Epithelial cell of prostate (primary cell): ENCODE measurements at regions not wholly inside any gene's neighbourhood (a gene's known extent, or its start where the extent isn't known, plus 50 kb on each side); places are given as distances from the start of the nearest gene placed in this dataset.

Experiments
- DNase-seq: peaks from one replicate; pipeline ENCODE4 v3.0.0-alpha.2; 2011; ENCODE audit warnings: low read depth, low spot score
- H3K27ac ChIP-seq: fragments of 450-650 bp; 2 replicates; pipeline ENCODE4 v1.5.1; 2017; ENCODE audit warnings: mild to moderate bottlenecking

DNA sequence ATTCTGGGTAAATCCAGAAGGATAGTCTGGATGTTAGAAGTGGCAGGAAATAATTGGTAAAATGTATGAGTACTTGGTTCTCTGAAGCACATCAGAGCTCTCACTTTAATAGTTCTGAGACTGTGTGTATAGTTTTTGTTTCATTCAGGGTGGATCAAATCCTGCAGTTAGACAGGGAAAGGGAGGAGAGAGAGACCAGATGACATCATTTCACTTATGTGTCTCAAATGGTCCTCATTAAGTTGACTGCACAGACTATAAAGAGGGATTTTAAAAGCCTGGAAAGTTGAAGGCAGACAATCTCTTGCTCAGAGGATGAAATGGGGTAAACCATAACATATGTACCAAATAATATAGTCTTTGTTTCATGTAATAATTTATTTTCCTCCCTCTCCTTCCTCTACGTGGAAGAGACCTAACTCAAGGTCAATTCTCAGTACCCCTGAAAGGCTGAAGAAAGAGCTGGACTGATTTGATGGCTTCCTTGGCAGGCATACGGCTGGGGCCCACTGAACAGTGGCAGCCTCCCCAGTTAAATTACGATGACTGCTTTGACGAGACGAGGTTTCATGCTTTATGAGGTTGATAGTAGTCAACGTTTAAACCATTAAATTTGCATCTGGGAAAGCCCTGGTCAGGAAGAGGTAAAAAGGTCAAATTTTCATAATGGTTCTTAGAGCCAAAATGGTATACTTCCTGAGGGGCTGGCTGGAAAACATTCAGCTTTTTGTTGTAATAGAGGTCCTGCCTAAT is 395.1 kb upstream of the RPS23 start:
- no peak overlapping the region for H3K27ac ChIP-seq
- DNase-seq: no peak

GRCh38 chr5:82670692-82671091 is 392.5 kb upstream of the RPS23 start:
- H3K27ac ChIP-seq: no peak overlapping the region
- no peak for DNase-seq

DNA sequence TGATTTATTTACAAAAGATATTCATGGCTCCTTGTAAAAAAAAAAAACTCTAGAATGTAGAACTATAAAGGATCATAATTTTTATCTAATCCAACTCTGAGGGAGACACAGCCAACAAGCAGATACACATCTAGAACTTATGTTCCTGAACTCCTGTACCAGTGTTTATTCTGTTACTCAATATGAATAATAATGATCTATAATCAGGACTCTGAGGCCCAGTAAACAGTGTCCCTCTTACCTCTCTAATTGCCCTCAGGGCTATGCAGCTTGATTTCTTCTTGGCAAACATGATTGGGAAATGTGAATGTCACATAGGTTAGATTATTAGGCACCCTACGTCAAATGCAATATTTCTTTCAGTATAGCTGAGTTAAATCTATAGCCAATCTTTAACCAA is 391.6 kb upstream of the RPS23 start:
- DNase-seq: no peak
- no peak overlapping the region for H3K27ac ChIP-seq

DNA sequence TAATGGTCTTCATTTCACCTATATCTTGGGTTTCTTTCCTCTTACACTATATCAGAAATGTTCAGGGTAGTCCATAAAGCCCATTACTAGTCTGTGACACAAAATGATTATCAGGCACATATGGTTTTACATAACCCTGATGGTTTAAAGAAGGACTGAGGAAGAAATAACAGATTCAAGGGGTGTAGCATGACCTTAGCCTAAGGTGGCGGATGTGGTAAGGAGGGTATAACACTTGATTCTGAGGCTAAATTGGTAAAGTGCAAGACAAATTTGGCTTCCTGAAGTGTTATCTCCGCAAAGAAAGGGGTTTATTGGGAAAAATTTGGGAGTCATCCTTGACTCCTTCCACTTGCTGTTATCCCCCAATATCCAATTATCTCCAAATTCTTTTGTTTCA is 388.2 kb upstream of the RPS23 start:
- DNase-seq: no peak
- no peak overlapping the region for H3K27ac ChIP-seq

DNA sequence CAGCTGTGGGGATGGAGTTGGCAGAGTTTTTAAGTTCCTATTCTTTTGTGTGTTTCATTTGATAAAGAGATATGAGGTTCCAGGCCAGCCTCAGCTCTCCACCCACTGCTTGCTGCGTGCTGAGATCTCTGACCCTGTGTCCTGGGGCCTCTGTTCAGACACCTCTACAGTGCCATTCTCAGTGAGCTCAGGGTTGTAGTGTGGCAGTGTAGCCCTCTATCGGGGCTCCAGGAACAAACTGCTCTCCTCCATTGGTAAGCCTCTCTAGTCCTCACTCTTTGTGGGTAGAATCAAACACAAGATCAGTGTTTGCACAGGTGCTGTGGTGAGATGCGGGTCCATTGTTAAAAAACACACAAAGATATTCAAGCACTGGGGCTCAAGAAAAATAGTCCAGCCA is 386.6 kb upstream of the RPS23 start:
- DNase-seq: no peak
- H3K27ac ChIP-seq: no peak overlapping the region

DNA sequence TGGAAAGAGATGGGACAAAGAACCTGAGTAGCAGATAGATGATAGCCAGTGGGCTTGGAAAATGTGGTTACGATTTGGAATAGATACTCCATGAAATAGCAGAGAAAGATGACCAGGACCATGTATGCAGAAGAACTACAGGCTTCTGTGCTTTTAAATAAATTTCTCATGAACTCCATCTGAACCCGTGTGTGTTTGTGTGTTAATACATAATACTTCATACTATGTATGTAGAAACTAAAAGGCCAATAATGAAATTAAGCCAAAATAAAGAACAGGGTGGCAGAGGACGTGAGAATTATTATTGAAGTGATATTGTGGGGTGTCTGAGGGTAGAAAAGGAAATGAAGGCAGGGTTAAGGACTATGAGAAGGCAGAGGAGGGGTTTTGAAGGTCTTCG is 385.1 kb upstream of the RPS23 start:
- no peak for DNase-seq
- H3K27ac ChIP-seq: no peak overlapping the region

DNA sequence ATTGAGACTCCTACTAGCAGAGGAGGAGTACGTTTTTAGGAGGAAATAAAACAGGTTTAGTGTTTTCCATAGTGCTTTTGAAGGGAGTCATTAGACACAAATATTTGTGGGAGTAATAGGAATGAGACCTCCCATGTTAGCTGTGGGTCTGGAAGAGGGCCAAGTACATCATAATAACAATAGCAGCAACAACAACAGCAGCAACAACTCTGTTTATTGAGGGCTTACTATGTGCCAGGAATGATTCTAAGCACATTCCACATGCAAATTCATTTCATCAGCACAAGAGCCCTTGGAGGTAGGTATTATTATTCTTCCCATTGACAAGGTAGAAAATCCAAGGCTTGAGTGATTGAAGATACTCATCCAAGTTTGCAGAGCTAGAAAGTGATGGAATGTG is 384.2 kb upstream of the RPS23 start:
- H3K27ac ChIP-seq: no peak overlapping the region
- DNase-seq: no peak

- H3K27ac ChIP-seq: no peak overlapping the region
- no peak for DNase-seq
Measured at GRCh38 chr5:82661933-82662332, 383.8 kb upstream of the RPS23 start.

- DNase-seq: no peak
- no peak overlapping the region for H3K27ac ChIP-seq
Measured at GRCh38 chr5:82661462-82661861, 383.3 kb upstream of the RPS23 start.

DNA sequence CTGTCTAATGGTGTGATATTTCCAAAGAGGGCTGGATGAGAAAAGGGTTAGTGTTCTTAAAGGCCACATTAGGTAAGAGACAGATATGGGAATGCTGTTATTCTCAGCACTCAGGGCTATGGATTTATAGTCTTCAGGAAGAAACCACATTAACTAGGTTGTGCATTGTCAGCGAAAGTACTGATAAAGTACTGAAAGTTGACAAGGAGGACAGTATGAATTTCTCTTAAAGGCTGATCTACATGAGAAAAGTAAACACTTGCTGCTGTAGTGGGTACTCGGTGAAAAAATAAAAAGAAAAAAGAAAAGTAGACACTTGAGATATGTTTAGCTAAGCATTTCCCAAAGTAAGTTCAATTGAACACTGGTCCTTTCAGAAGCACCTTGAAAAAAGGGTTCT is 381.0 kb upstream of the RPS23 start:
- DNase-seq: no peak
- no peak overlapping the region for H3K27ac ChIP-seq

- H3K27ac ChIP-seq: no peak overlapping the region
- DNase-seq: no peak
Measured at GRCh38 chr5:82657033-82657699, 379.0 kb upstream of the RPS23 start.

DNA sequence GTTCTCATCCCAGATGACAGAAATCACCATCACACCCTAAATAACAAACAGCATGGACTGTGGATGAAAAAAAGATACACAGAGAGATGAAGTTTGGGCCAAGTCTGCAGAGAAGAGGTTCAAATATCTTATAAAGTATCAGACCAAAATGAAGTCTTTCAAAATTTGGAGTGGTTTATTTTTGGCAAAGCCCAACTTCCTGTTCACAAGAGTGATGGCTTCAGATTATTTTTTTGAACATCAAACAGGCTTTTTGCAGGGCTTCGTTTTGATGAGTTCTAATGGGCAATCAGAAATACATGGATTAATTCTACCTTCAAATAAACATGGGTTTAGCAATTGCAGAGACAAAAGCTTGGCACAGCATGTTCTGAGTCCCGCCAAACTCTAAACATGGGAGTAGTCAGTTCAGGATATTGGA is 378.2 kb upstream of the RPS23 start:
- no peak overlapping the region for H3K27ac ChIP-seq
- DNase-seq: no peak

- no peak for DNase-seq
- H3K27ac ChIP-seq: no peak overlapping the region
Measured at GRCh38 chr5:82655078-82655477, 376.9 kb upstream of the RPS23 start.

DNA sequence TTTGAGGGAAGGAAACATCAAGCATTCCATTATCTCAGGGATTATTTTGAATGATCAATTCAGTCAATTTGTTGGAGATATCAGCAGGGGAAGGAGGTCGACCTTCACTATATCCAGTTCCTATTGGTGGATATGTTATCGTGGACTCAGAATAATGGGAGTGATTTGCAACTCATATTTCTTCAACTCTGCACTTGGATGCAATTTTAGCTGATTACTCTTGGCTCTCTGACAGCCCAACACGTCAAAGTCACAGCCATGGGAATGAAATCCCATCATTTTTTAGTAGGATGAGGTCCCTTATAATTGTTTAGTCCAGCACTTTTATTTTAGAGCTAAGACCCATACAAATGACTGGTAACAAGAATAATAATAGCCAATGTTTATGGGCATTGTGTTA is 371.8 kb upstream of the RPS23 start:
- no peak overlapping the region for H3K27ac ChIP-seq
- no peak for DNase-seq

DNA sequence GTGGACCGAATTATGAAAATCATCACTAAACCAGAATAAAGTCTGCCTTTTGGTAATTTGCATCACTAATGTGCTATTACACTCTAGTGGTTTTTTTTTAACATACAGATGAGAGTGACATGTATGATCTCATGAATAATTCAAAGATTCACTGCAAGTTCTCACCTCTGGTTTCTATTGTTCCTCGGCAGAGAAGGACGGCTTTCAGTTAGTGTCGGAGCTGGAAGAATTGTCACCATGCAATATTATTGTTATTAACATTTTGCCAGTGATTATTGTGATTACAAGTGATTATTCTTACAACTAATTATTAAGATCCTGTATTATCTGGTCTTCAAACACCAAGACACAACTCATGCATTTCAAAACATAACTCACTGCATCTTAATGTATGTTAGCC is 366.6 kb upstream of the RPS23 start:
- H3K27ac ChIP-seq: no peak overlapping the region
- DNase-seq: no peak

DNA sequence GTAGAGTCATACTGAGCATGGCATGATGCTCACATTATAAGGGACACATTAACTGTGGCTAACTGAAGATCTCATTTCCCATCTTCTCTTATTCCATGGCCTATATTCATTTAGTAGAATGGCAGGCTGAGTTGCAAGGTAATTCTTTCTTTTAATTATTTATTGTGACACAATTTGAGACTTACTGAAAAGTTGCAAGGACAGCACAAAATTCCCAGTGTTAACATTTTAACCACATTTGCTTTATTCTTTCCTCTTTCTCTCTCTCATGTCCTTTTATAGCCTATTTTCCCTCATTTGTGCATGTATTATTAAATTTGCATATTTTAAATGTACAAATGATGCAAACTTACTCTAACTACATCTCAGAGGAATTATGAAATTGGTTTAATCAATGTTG is 366.1 kb upstream of the RPS23 start:
- no peak overlapping the region for H3K27ac ChIP-seq
- no peak for DNase-seq

- no peak for DNase-seq
- no peak overlapping the region for H3K27ac ChIP-seq
Measured at GRCh38 chr5:82642313-82642712, 364.2 kb upstream of the RPS23 start.

DNA sequence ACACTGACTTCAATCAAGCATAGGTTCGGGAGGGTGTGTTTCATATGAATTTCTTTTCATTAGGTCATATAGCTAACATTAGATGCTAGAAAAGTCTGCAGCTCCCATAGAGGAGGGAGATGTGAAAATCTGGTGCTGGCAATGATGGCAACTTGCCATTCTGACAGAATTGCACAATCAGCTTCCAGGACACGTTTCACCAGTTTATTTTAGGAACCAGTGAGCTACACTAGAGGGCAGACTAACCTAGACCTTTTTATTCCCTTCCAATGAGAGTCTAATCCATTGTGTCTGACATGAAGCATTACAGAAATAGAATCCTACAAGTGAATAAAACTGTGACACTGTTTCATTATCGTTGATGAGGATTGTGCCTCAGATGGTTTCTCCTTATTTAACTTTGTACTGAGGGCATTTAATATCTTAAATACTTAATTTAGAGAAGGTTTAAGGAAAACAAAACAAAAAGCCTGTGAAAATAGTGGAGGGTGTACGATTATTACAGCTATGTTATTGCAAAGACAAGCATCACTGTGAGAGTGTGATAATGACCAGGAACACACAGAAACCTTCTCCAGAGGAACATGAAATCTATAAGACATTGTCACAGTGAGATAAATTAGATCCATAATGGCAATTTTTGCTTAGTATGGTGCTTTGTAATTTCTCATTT is 363.3 kb upstream of the RPS23 start:
- no peak overlapping the region for H3K27ac ChIP-seq
- DNase-seq: peak; percentile 45

DNA sequence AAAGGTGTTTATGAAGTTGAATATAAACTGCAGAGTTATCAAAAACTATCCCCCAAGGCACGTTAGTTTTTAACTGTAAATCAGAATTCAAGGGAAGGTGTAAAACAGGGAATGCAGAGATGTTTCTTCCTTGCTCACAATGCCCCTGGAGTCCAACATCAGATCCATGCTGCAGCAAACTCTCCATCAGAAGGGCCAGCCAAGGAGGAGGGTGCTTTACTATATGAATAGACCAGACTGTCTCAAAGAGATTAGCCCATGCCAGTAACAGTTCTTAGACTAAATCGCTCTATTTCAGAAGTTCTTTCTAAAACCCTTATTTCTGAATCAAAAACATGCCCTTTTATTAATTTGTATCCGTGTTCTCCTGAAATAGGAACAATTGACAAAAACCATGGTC is 362.8 kb upstream of the RPS23 start:
- H3K27ac ChIP-seq: no peak overlapping the region

DNA sequence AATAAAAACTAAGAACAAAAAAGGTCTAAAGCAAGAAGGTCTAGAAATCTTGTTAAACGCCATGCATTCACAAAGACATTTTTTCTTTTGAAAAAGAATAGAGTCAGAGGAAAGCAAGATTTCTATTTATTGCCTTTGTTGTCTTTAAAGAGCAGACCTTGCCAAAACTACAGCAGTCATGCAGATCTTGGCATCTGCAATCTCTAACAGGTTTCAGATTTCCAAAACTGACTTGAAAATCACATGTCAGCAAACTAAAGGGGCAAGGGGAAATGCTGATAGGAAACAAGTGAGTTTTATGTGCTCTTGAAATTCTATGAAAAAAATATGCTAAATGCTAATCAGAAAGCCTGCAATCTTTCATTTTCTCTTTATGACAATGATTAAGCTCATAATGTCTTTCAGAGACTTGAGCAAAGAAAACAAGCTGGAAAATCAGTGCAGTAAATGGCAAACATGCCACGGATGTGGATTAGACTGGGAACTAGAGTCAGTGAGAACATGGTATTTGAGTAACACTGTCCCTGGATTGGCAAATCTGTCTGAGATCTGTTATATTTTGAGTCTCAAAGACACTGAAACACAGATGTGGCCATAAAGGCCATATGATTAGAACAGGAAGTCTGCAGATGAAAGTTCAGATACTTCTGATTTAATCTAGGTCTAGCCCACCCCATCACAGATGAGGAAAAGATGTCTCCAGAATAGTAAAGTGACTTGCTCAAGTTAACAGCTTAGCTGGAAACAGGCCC is 361.4 kb upstream of the RPS23 start:
- H3K27ac ChIP-seq: no peak overlapping the region
- no peak for DNase-seq

More for the DNA sequence above, 362.8 kb upstream of the RPS23 start:
- DNase-seq: no peak

- no peak overlapping the region for H3K27ac ChIP-seq
Measured at GRCh38 chr5:82636591-82636990, 358.4 kb upstream of the RPS23 start.

More at GRCh38 chr5:82636591-82636990, 358.4 kb upstream of the RPS23 start:
- no peak for DNase-seq
